HG02642 (cell line): ENCODE measurements at regions not wholly inside any gene's neighbourhood (a gene's known extent, or its start where the extent isn't known, plus 50 kb on each side); places are given as distances from the start of the nearest gene placed in this dataset.

Source experiments
- ATAC-seq: cut with Tn5 transposase; IDR thresholded peaks from one replicate; pipeline ENCODE4 v1.9.1; 2021; ENCODE audit warnings: mild to moderate bottlenecking; ENCODE audit not compliant: unreplicated experiment, poor library complexity

DNA sequence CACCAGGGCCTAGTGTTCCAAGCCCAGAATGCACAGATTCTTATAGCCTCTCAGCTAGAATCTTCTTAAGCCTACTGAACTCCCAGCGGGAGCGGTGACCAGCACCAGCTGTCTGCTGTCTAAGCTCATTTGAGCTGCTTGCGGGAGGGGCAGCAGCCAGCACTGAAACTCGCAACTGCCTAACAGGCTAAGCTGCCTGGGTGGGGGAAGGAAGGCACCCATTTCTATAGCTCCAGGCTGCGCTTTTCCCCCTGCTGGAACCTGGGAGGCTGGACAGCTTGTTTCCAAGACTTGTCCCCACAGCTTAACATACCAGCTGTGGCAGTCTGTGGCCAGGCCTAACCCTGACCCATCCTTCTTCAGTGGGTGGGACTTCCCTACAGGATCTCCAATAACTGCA, 512.9 kb downstream of the EFNA5 start:
- ATAC-seq, result no peak

DNA sequence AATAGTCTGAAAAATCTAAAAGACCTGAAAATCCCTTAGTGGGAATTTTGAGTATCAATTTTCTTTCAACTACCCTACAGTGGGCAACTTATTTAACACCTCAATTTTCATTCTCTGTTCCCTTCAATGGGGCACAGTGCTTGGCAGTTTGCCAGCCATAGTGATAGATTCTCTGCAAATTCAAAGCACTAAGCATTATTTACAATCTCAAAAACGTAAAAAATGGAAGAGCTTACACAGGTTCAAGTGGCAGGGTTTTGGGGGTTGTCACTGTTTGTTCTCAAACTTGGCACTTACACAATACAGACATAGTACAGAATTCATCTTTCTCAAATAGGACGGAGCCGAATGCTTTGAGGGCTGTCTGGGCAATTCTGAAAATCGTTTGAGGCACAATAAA, 515.0 kb downstream of the EFNA5 start:
- no peak for ATAC-seq

- no peak for ATAC-seq
Observed at GRCh38 chr5:107154593-107154992, 516.1 kb downstream of the EFNA5 start.

DNA sequence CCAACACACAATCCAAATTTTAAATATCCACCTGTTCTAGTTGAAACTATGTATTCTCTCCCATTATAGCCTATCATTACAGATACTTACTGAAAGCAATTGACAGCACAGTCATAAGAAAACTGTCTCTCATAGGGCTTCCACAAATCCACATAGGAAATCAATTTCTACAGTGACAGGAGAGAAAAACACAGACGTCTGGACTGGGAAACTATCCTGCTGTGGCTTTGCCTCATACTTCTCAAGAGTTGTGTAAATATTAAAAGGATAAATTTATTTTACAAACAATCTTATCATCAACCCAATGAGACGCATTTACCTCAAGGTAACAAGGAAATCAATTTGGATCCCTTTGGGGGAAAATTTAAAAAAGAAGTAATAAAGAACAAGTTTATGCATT, 517.5 kb downstream of the EFNA5 start:
- no peak for ATAC-seq

DNA sequence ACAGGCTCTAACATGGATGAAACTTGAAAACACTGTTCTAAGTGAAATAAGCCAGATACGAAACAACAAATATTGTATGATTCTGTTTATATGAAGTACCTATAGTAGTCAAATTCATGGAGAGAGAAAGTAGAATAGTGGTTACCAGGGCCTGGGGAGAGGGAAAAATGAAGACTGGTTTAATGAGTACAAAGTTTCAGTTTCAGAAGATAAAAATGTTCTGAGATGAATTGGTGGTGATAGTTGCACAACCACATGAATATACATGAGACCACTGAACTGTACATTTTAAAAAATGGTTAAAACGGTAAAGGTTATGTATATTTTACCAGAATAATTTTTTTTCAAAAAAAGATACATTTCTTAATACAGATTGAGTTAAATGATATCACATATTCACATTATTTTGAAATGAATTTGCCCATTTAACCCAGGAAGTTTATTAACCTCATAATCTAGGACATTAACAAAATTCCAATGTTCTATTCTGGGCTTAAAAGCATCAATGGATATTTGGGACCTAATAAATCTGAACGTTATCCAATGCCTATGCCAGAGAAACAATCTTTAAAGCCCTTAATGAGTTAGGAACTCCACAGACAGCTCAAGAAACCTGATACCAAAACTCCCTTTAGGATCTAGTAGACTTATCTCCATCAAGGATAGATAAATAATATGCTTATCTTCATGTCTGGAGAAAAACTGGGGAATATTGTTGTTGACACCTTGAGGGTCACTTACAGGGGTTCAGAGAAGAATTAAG, 521.3 kb downstream of the EFNA5 start:
- ATAC-seq, result peak; percentile 96

GRCh38 chr5:107147589-107147988, 523.1 kb downstream of the EFNA5 start:
- ATAC-seq, result no peak

- ATAC-seq, result no peak
Observed at GRCh38 chr5:107146901-107147300, 523.8 kb downstream of the EFNA5 start.

- ATAC-seq, result no peak
Observed at GRCh38 chr5:107135391-107135790, 535.3 kb downstream of the EFNA5 start.

- ATAC-seq, result no peak
Observed at GRCh38 chr5:107134931-107135330, 535.8 kb downstream of the EFNA5 start.

DNA sequence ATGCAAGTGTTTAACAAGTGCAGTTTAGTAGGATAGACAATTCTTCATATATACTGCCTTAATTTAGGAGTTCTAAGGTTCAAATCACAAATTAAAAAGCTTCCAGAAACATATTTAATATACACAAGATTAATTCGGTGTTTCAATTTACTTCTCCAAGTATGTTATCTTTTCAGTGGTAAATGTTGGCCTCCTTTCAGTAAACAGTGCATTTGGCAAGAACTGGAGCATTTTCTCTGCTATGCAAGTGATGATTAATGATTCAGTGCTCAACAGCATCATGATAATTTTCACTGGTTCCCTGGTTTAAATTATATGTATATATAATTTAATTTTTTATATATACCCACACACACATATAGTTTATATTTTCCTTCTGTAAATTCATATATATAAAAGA, 541.7 kb downstream of the EFNA5 start:
- ATAC-seq, result no peak

DNA sequence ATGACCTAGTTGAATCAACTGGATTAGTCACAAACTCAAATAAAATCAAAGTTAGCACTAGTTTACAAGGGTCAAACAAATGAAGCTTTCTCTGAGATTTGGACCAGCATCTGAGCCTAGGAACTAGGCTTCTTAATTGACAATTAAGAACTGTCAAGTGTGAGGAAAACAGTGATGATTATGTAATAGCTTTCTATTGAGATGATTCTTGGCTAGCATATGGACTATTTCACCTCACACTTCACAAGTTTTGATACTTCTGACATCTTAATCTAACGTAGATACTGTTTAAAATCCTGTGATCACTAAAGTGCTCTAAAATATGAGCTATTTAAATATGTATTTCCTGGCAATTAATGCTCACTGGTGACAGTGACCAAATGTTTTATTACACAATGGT, 542.9 kb downstream of the EFNA5 start:
- no peak for ATAC-seq

DNA sequence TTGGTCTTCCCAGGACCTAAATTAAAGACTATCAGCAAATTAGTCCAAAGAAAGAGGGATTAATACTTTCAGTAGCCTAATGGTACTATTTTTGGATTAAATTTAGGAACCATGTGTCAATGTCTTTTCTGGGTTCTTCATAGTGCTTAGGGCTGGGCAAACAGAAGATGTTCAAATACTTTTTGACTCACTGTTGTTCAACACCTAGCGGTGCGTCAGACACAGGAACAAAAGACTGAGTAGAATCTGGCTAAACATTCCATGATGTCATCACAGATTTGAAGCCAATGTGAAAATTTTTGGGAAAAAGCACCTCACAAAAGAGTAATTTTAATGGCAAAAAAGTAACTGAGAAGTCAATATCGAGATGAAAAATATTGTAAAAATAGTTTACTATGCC, 544.4 kb downstream of the EFNA5 start:
- ATAC-seq, result no peak

GRCh38 chr5:107124376-107124775, 546.4 kb downstream of the EFNA5 start:
- ATAC-seq, result no peak

- ATAC-seq, result no peak
Observed at GRCh38 chr5:107123014-107123413, 547.7 kb downstream of the EFNA5 start.

- ATAC-seq, result no peak
Observed at GRCh38 chr5:107121793-107122519, 548.8 kb downstream of the EFNA5 start.

DNA sequence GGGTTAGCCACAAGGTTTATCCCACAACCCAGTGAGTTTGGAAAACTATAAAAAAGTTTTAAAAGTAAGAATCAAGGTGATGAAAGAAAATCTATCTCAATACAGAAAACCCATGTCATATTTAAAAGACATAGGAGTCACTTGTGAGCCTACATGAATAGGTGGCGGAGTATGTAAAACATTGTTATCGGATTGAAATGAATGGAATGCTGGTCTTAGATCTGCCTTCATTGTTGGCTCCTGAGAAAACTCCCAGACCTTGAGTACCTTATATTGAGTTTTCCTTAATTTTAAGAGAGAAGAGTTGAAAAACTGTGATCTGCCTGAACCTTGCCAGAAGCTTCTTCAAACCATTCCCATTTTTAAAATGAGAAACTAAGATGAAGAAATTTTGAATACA, 551.1 kb downstream of the EFNA5 start:
- no peak for ATAC-seq

- ATAC-seq, result no peak
Observed at GRCh38 chr5:107118184-107119019, 552.3 kb downstream of the EFNA5 start.

DNA sequence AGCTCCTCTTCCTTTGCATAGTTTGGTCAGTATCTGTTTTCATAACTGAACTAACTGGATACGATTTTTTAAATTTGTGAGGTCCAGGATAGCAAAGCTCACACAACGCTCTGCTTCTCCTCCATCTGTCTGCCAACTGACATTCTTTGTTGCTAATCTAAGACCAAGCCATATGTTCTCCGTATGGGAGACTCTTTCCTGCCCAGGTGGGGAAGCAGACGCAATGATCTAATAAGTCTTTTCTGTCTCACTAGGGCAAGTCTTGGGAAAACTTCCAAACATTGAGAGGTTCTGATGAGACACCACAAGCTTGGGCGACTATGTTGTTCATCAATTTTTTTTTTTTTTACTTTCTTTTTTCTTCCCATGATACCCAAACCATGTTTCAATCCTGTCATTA, 558.5 kb downstream of the EFNA5 start:
- ATAC-seq, result no peak

DNA sequence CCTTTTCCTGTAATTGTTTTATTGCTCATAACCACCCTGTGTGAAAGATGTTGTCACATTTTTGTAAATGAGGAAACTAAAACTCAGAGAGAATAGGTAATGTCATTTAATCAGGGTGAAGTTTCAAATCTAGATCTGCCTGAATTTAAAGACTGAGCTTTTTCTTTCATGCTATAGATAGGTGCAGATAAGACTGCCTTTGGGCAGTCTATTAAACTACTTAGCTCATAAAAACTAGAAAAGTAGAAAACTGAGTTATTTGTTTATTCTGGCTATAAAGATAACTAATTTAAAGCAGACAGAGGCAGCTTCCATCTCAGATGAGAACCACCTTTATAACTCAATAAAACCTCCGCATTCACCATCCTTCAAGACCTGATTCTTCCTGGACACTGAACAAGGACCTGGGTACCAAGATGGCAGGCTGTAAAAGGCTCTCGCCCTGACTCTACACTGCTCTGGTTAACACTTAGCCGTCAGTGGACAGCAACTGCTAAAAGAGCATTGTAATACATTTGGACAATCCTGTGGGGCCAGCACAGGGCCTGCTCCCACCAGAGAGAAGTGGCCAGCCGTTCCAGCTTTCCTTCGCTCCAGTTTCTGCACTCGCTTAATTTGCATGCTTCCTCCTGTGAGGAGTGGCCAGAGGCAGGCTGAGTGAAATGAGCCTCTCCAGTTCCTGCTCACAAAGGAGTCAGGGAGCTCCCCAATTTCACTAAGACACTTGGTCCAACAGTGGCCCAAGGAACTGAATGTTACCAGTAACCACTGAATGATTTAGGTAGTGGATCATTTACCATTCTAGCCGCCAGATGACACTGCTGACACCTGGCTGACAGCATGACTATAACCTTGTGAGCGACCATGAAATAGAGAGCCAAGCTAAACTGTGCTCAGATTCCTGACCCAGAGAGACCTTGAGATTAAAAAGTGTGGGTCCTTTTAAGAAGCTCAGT, 566.4 kb downstream of the EFNA5 start:
- ATAC-seq, result no peak

- ATAC-seq, result no peak
Observed at GRCh38 chr5:107103522-107103921, 567.2 kb downstream of the EFNA5 start.
